IMR-90 (cell line): ENCODE measurements at regions not wholly inside any gene's neighbourhood (a gene's known extent, or its start where the extent isn't known, plus 50 kb on each side); places are given as distances from the start of the nearest gene placed in this dataset.

Experiments
- ATAC-seq: fragments of 200-7000 bp; cut with Tn5 transposase; 2 replicates; pipeline ENCODE4 v1.9.1; 2020; ENCODE audit warnings: low read depth, mild to moderate bottlenecking, moderate library complexity
- BruUV-seq: library from RNA; stranded (reverse); fragments of 400-500 nt; replicated peaks from 2 replicates; lab custom pipeline; 2021; lab: Mats Ljungman, UMichigan
- CTCF ChIA-PET: fragments of 300-600 bp; formaldehyde crosslinking; extraction: SDS; loops from one replicate; lab custom pipeline; 2021; ENCODE audit warnings: antibody characterized with exemption; lab: Yijun Ruan, JAX
- POLR2A ChIA-PET: fragments of 300-600 bp; sonication (Branson Sonifier 250); formaldehyde crosslinking; loops from one replicate; lab custom pipeline; 2022; ENCODE audit warnings: antibody characterized with exemption; ENCODE audit not compliant: unreplicated experiment; lab: Charles Lee
- DNase-seq: peaks from one replicate; pipeline ENCODE4 v3.0.0; 2013
- H2AFZ ChIP-seq: replicated peaks from 2 replicates; pipeline ENCODE3; 2013; ENCODE audit warnings: low read length, mild to moderate bottlenecking; ENCODE audit not compliant: poor library complexity
- H2AK5ac ChIP-seq: 2 replicates; pipeline ENCODE4 v1.6.1; 2013; ENCODE audit warnings: low read depth, low read length, inconsistent platforms
- H2AK9ac ChIP-seq: replicated peaks from 2 replicates; pipeline ENCODE3; 2013; ENCODE audit warnings: mild to moderate bottlenecking, low read depth, low read length, moderate library complexity; ENCODE audit not compliant: poor library complexity
- H2BK120ac ChIP-seq: 2 replicates; pipeline ENCODE4 v1.6.1; 2013; ENCODE audit warnings: low read depth, low read length, inconsistent platforms
- H2BK15ac ChIP-seq: 3 replicates; pipeline ENCODE4 v1.6.1; 2013; ENCODE audit warnings: low read depth, low read length, inconsistent platforms
- H2BK20ac ChIP-seq: 2 replicates; pipeline ENCODE4 v1.6.1; 2013; ENCODE audit warnings: low read depth, mild to moderate bottlenecking, inconsistent platforms, low read length, moderate library complexity
- H2BK5ac ChIP-seq: 2 replicates; pipeline ENCODE4 v1.6.1; 2013; ENCODE audit warnings: mild to moderate bottlenecking, low read depth, low read length, inconsistent platforms; ENCODE audit not compliant: poor library complexity, severe bottlenecking
- H3K14ac ChIP-seq: replicated peaks from 2 replicates; pipeline ENCODE4 v1.6.1; 2013; ENCODE audit warnings: low read depth, low read length, inconsistent platforms
- H3K18ac ChIP-seq: 2 replicates; pipeline ENCODE4 v1.6.1; 2013; ENCODE audit warnings: low read depth, low read length, control low read depth
- H3K23ac ChIP-seq: 2 replicates; pipeline ENCODE4 v1.6.1; 2013; ENCODE audit warnings: low read depth, low read length, inconsistent platforms
- H3K27ac ChIP-seq: 2 replicates; pipeline ENCODE4 v1.5.1; 2013; ENCODE audit warnings: mild to moderate bottlenecking, control low read depth, low read length; ENCODE audit not compliant: insufficient read depth
- H3K27me3 ChIP-seq: 2 replicates; pipeline ENCODE4 v1.6.1; 2013; ENCODE audit warnings: low read length; ENCODE audit not compliant: control insufficient read depth, insufficient read depth
- H3K36me3 ChIP-seq: 2 replicates; pipeline ENCODE4 v1.6.1; 2013; ENCODE audit warnings: low read length, mixed read lengths; ENCODE audit not compliant: control insufficient read depth, insufficient read depth
- H3K4ac ChIP-seq: 2 replicates; pipeline ENCODE4 v1.6.1; 2013; ENCODE audit warnings: low read depth, low read length, inconsistent platforms
- H3K4me1 ChIP-seq: 2 replicates; pipeline ENCODE4 v1.6.1; 2013; ENCODE audit warnings: low read length, mixed read lengths; ENCODE audit not compliant: control insufficient read depth, insufficient read depth
- H3K4me2 ChIP-seq: 2 replicates; pipeline ENCODE4 v1.6.1; 2013; ENCODE audit warnings: low read depth, mild to moderate bottlenecking, control low read depth, low read length, moderate library complexity
- H3K4me3 ChIP-seq: 2 replicates; pipeline ENCODE4 v1.5.1; 2013; ENCODE audit warnings: low read depth, mild to moderate bottlenecking, control low read depth, low read length, moderate library complexity; ENCODE audit not compliant: insufficient read depth
- H3K56ac ChIP-seq: 2 replicates; pipeline ENCODE4 v1.6.1; 2013; ENCODE audit warnings: low read length, inconsistent platforms; ENCODE audit not compliant: insufficient read depth; ENCODE audit errors: extremely low read depth
- H3K79me1 ChIP-seq, 2 experiments: 2 replicates each; pipeline ENCODE4 v1.6.1; 2013; ENCODE audit warnings: low read length in 2 of 2, inconsistent platforms in 1 of 2, low read depth in 1 of 2
- H3K9ac ChIP-seq: 2 replicates; pipeline ENCODE4 v1.6.1; 2013; ENCODE audit warnings: low read depth, low read length, control low read depth
- H3K9me1 ChIP-seq: 2 replicates; pipeline ENCODE4 v1.6.1; 2013; ENCODE audit warnings: low read length, inconsistent platforms; ENCODE audit not compliant: insufficient read depth
- H3K9me3 ChIP-seq: 2 replicates; pipeline ENCODE4 v1.6.1; 2013; ENCODE audit warnings: low read length; ENCODE audit not compliant: control insufficient read depth, insufficient read depth
- H4K20me1 ChIP-seq: 2 replicates; pipeline ENCODE4 v1.6.1; 2013; ENCODE audit warnings: low read length, inconsistent platforms; ENCODE audit not compliant: insufficient read depth
- H4K5ac ChIP-seq: 2 replicates; pipeline ENCODE4 v1.6.1; 2013; ENCODE audit warnings: mild to moderate bottlenecking, low read depth, low read length, control low read depth
- H4K8ac ChIP-seq, 2 experiments: 2 replicates each; pipeline ENCODE4 v1.6.1; 2013; ENCODE audit warnings: low read depth in 2 of 2, low read length in 2 of 2, control low read depth in 1 of 2, inconsistent platforms in 1 of 2
- H4K91ac ChIP-seq: 2 replicates; pipeline ENCODE4 v1.6.1; 2013; ENCODE audit warnings: low read depth, low read length, inconsistent platforms; ENCODE audit not compliant: insufficient read depth
- BHLHE40 ChIP-seq: fragments of 150-350 bp; IDR thresholded peaks from 2 replicates; pipeline ENCODE4 v1.6.1; 2016; ENCODE audit warnings: mild to moderate bottlenecking, low read depth, low read length
- CEBPB ChIP-seq: IDR thresholded peaks from 2 replicates; pipeline ENCODE4 v1.6.1; 2012; ENCODE audit warnings: low read depth, low read length, improper control_type of control experiment
- CHD1 ChIP-seq: IDR thresholded peaks from 2 replicates; pipeline ENCODE4 v1.6.1; 2012; ENCODE audit warnings: low read depth, low read length, improper control_type of control experiment
- FOS ChIP-seq: fragments of 150-350 bp; IDR thresholded peaks from 2 replicates; pipeline ENCODE4 v1.6.1; 2016; ENCODE audit warnings: low read depth, low read length
- MAFK ChIP-seq: IDR thresholded peaks from 2 replicates; pipeline ENCODE4 v1.6.1; 2012; ENCODE audit warnings: low read depth, low read length, improper control_type of control experiment
- MAZ ChIP-seq: IDR thresholded peaks from 2 replicates; pipeline ENCODE4 v1.6.1; 2012; ENCODE audit warnings: low read depth, mild to moderate bottlenecking, low read length, improper control_type of control experiment, moderate library complexity, borderline replicate concordance
- MXI1 ChIP-seq: IDR thresholded peaks from 2 replicates; pipeline ENCODE4 v1.6.1; 2012; ENCODE audit warnings: low read depth, mild to moderate bottlenecking, low read length, moderate library complexity, borderline replicate concordance
- NFE2L2 ChIP-seq: fragments of 150-350 bp; IDR thresholded peaks from 2 replicates; pipeline ENCODE4 v1.6.1; 2016; ENCODE audit warnings: low read depth, mild to moderate bottlenecking, low read length
- POLR2A ChIP-seq: IDR thresholded peaks from 2 replicates; pipeline ENCODE4 v1.6.1; 2012; ENCODE audit warnings: mild to moderate bottlenecking, low read depth, low read length
- RAD21 ChIP-seq: IDR thresholded peaks from 2 replicates; pipeline ENCODE4 v1.6.1; 2012; ENCODE audit warnings: low read length, improper control_type of control experiment
- RCOR1 ChIP-seq: IDR thresholded peaks from 2 replicates; pipeline ENCODE4 v1.6.1; 2012; ENCODE audit warnings: mild to moderate bottlenecking, low read length, improper control_type of control experiment; ENCODE audit not compliant: insufficient replicate concordance
- RFX5 ChIP-seq: IDR thresholded peaks from 2 replicates; pipeline ENCODE4 v1.8.0; 2012; ENCODE audit warnings: low read depth, mild to moderate bottlenecking, low read length, moderate library complexity
- SMC3 ChIP-seq: fragments of 150-350 bp; IDR thresholded peaks from 2 replicates; pipeline ENCODE4 v1.6.1; 2016; ENCODE audit warnings: low read depth, mild to moderate bottlenecking, antibody characterized with exemption, low read length, moderate library complexity
- WGBS, 2 experiments: methylation state at CpG; one replicate each; pipeline versions ENCODE4 v1.1.5 to v1.1.7; 2013; ENCODE audit warnings: missing lambda C conversion rate in 2 of 2; ENCODE audit not compliant: insufficient read length in 1 of 2; ENCODE audit errors: extremely low coverage in 2 of 2; 5-methylcytosine and 5-hydroxymethylcytosine counted together
- dilution Hi-C: fragments of 300-500 bp; cut with HindIII; formaldehyde crosslinking; loops from one replicate; pipeline ENCODE4 v1.14.3; 2018; ENCODE audit warnings: low sequenced_read_pairs; ENCODE audit not compliant: unreplicated experiment
- in situ Hi-C: fragments of 300-500 bp; cut with MboI; formaldehyde crosslinking; loops from 3 replicates; pipeline ENCODE4 v1.14.3; 2019; ENCODE audit warnings: low sequenced_read_pairs, inconsistent platforms, mixed read lengths
- intact Hi-C: fragments of 100-400 bp; cut with micrococcal nuclease; formaldehyde crosslinking; loops from 2 replicates; pipeline ENCODE4 v1.10.0; 2022
- TF ChIP-seq, protein P1 (sequence below): fragments of 150-350 bp; IDR thresholded peaks from 2 replicates; pipeline ENCODE4 v1.6.1; 2017; ENCODE audit warnings: mild to moderate bottlenecking, antibody characterized with exemption, low read length, low read depth
- TF ChIP-seq, protein P2 (sequence below): conservative IDR thresholded peaks from 2 replicates; pipeline ENCODE4 v1.5.1; 2012; ENCODE audit warnings: mild to moderate bottlenecking, low read depth, low read length, improper control_type of control experiment
- TF ChIP-seq, protein P3 (sequence below): fragments of 150-350 bp; IDR thresholded peaks from 2 replicates; pipeline ENCODE4 v1.6.1; 2016; ENCODE audit warnings: low read depth, mild to moderate bottlenecking, low read length, moderate library complexity, borderline replicate concordance

DNA sequence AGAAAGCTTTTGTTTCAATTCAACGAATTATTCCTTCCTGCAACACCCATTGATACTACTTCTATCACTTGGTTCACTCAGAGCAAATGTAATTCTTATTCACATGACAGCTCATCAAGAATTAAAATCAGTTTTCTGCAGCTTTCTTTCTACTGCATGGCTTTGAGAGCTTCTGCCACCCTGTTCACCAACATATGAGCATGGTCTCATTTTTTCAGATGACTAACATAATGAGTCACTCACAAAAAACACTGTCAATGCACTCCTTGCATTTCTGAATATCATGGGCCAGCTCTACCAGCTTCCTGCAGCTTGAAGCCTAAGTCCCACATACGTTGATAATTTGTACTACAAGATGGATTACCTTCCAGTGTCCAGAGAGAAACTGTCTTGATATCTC lies 342.9 kb downstream of the LRATD1 start:
- no peak for ATAC-seq

More for the DNA sequence above, 342.9 kb downstream of the LRATD1 start:
- TF ChIP-seq FOS (no peak), MAZ (no peak), RAD21 (no peak), CEBPB (no peak), MAFK (no peak), CHD1 (no peak), POLR2A (no peak), SMC3 (no peak), MXI1 (no peak), BHLHE40 (no peak), RCOR1 (no peak), RFX5 (no peak), NFE2L2 (no peak)
- TF ChIP-seq, protein P1, sequence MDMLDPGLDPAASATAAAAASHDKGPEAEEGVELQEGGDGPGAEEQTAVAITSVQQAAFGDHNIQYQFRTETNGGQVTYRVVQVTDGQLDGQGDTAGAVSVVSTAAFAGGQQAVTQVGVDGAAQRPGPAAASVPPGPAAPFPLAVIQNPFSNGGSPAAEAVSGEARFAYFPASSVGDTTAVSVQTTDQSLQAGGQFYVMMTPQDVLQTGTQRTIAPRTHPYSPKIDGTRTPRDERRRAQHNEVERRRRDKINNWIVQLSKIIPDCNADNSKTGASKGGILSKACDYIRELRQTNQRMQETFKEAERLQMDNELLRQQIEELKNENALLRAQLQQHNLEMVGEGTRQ, result no peak
- TF ChIP-seq, protein P2, sequence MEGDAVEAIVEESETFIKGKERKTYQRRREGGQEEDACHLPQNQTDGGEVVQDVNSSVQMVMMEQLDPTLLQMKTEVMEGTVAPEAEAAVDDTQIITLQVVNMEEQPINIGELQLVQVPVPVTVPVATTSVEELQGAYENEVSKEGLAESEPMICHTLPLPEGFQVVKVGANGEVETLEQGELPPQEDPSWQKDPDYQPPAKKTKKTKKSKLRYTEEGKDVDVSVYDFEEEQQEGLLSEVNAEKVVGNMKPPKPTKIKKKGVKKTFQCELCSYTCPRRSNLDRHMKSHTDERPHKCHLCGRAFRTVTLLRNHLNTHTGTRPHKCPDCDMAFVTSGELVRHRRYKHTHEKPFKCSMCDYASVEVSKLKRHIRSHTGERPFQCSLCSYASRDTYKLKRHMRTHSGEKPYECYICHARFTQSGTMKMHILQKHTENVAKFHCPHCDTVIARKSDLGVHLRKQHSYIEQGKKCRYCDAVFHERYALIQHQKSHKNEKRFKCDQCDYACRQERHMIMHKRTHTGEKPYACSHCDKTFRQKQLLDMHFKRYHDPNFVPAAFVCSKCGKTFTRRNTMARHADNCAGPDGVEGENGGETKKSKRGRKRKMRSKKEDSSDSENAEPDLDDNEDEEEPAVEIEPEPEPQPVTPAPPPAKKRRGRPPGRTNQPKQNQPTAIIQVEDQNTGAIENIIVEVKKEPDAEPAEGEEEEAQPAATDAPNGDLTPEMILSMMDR, result no peak
- TF ChIP-seq, protein P3, sequence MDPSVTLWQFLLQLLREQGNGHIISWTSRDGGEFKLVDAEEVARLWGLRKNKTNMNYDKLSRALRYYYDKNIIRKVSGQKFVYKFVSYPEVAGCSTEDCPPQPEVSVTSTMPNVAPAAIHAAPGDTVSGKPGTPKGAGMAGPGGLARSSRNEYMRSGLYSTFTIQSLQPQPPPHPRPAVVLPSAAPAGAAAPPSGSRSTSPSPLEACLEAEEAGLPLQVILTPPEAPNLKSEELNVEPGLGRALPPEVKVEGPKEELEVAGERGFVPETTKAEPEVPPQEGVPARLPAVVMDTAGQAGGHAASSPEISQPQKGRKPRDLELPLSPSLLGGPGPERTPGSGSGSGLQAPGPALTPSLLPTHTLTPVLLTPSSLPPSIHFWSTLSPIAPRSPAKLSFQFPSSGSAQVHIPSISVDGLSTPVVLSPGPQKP, result no peak
- Histone ChIP-seq H3K36me3 (no peaks in the 10 kb centered on the region), H4K91ac (no peak overlapping the region), H3K18ac (no peak overlapping the region), H3K4me2 (no peak overlapping the region), H4K20me1 (no peaks in the 10 kb centered on the region), H3K4ac (no peak overlapping the region), H3K9me1 (no peaks in the 10 kb centered on the region), H2BK15ac (no peak overlapping the region), H4K8ac (no peak overlapping the region), H3K9me3 (no peaks in the 10 kb centered on the region), H2AFZ (no peak overlapping the region), H3K9ac (no peak overlapping the region), H4K5ac (no peak overlapping the region), H3K56ac (no peak overlapping the region), H3K27ac (no peak overlapping the region), H3K4me1 (no peaks in the 10 kb centered on the region), H3K27me3 (no peaks in the 10 kb centered on the region), H2BK5ac (no peak overlapping the region), H3K23ac (no peak overlapping the region), H2BK120ac (no peak overlapping the region), H2BK20ac (no peak overlapping the region), H2AK5ac (no peak overlapping the region), H3K4me3 (no peak overlapping the region), H2AK9ac (no peak overlapping the region), H3K14ac (no peak overlapping the region), H3K79me1 (no peaks in the 10 kb centered on the region)
- POLR2A ChIA-PET, result no interaction called here
- no CpG with 5 or more reads among the region's 2 CpGs for WGBS, 2 experiments
- no TSS peak for BruUV-seq
- dilution Hi-C loops, result no loop called here
- intact Hi-C loops, result no loop called here
- CTCF ChIA-PET, result no interaction called here
- in situ Hi-C loops, result no loop called here
- peak; percentile 9 for DNase-seq
